Thyroid gland (tissue), 4 donors: ENCODE measurements at regions not wholly inside any gene's neighbourhood (a gene's known extent, or its start where the extent isn't known, plus 50 kb on each side); places are given as distances from the start of the nearest gene placed in this dataset.

Source experiments
- POLR2A ChIP-seq, 2 donors: fragments of 450-650 bp; IDR thresholded peaks; one replicate each; pipeline ENCODE4 v1.6.1; 2017; ENCODE audit warnings: antibody characterized with exemption in 2 of 2, mild to moderate bottlenecking in 2 of 2, moderate library complexity in 1 of 2
- TF ChIP-seq, protein P1 (sequence below), 6 experiments: fragments of 200-600 bp in 3 of 6; fragments of 450-650 bp in 3 of 6; sonication (generic) in 3 of 6; IDR thresholded peaks; one replicate each; pipeline ENCODE4 v1.5.1; 2016 to 2019; ENCODE audit warnings: antibody characterized with exemption in 6 of 6, mild to moderate bottlenecking in 2 of 6, inconsistent platforms in 1 of 6, moderate library complexity in 1 of 6

DNA sequence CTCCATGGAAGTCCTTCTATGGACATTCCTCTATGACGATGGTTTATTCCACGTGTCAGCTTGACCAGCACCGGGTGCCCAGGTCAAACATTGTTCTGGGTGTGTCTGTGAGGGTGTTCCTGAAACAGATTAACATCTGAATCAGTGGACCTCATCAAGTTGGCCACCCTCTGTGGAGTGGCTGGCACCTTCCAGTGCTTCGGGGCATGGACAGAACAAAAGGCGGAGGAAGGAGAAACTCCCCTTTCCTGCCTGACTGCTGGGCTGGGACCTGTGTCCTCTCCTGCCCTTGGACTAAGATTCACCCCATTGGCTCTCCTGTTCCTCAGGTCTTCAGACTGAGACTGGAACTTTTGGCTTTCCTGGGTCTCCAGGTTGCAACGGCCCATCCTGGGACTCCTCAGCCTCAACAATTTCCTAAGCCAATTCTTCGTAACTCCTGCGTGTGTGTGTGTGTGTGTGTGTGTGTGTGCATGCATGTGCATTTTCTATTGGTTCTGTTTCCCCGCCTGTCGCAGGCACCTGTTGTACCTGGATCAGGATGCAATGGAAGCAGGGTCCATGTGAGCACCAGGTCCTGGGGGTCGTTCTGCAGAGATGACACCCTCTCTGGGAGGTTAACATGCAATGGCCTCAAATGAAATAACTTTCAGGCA is 357.2 kb upstream of the SALL3 start:
- TF ChIP-seq, protein P1, sequence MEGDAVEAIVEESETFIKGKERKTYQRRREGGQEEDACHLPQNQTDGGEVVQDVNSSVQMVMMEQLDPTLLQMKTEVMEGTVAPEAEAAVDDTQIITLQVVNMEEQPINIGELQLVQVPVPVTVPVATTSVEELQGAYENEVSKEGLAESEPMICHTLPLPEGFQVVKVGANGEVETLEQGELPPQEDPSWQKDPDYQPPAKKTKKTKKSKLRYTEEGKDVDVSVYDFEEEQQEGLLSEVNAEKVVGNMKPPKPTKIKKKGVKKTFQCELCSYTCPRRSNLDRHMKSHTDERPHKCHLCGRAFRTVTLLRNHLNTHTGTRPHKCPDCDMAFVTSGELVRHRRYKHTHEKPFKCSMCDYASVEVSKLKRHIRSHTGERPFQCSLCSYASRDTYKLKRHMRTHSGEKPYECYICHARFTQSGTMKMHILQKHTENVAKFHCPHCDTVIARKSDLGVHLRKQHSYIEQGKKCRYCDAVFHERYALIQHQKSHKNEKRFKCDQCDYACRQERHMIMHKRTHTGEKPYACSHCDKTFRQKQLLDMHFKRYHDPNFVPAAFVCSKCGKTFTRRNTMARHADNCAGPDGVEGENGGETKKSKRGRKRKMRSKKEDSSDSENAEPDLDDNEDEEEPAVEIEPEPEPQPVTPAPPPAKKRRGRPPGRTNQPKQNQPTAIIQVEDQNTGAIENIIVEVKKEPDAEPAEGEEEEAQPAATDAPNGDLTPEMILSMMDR (IDR thresholded peaks at IDR 0.05): no peak
- TF ChIP-seq POLR2A (IDR thresholded peaks at IDR 0.05): no peak
